Tibial nerve (tissue), 4 donors: ENCODE measurements at regions not wholly inside any gene's neighbourhood (a gene's known extent, or its start where the extent isn't known, plus 50 kb on each side); places are given as distances from the start of the nearest gene placed in this dataset.

Source experiments
- DNase-seq, 2 donors: peaks; one replicate each; pipeline ENCODE4 v3.0.0-alpha.2; 2019; ENCODE audit warnings: low spot score in 2 of 2
- H3K27ac ChIP-seq, 4 donors: fragments of 200-600 bp; sonication (generic) in 3 of 4; one replicate each; pipeline ENCODE4 v1.5.1; 2017 to 2019; ENCODE audit warnings: mild to moderate bottlenecking in 1 of 4
- H3K27me3 ChIP-seq, 2 donors: fragments of 200-600 bp; sonication (generic) in 1 of 2; one replicate each; pipeline versions ENCODE4 v1.5.1 to v1.6.0; 2017 to 2019
- H3K36me3 ChIP-seq, 3 donors: fragments of 200-600 bp; sonication (generic); one replicate each; pipeline ENCODE4 v1.5.1; 2018 to 2019
- H3K4me1 ChIP-seq, 4 donors: fragments of 200-600 bp; sonication (generic) in 3 of 4; one replicate each; pipeline ENCODE4 v1.5.1; 2017 to 2019
- H3K4me3 ChIP-seq, 4 donors: fragments of 200-600 bp; sonication (generic) in 3 of 4; one replicate each; pipeline ENCODE4 v1.5.1; 2017 to 2019; ENCODE audit warnings: mild to moderate bottlenecking in 1 of 4, moderate library complexity in 1 of 4
- H3K9me3 ChIP-seq, 4 donors: fragments of 200-600 bp; sonication (generic) in 3 of 4; one replicate each; pipeline ENCODE4 v1.5.1; 2017 to 2019
- CTCF ChIP-seq, 5 experiments: fragments of 200-600 bp in 3 of 5; fragments of 450-650 bp in 2 of 5; sonication (generic) in 3 of 5; IDR thresholded peaks; one replicate each; pipeline ENCODE4 v1.5.1; 2016 to 2019; ENCODE audit warnings: antibody characterized with exemption in 5 of 5, mild to moderate bottlenecking in 3 of 5, moderate library complexity in 2 of 5
- EP300 ChIP-seq, 2 donors: sonication (generic); formaldehyde crosslinking; IDR thresholded peaks; one replicate each; pipeline ENCODE4 v1.6.1; 2017; ENCODE audit warnings: antibody characterized with exemption in 2 of 2, mild to moderate bottlenecking in 1 of 2
- POLR2A ChIP-seq, 2 donors: fragments of 450-650 bp; IDR thresholded peaks; one replicate each; pipeline ENCODE4 v1.6.1; 2017; ENCODE audit warnings: antibody characterized with exemption in 2 of 2, mild to moderate bottlenecking in 2 of 2, moderate library complexity in 2 of 2
- WGBS, 2 donors: methylation state at CpG; one replicate each; pipeline ENCODE4 v1.1.5; 2018; 5-methylcytosine and 5-hydroxymethylcytosine counted together

GRCh38 chr13:103958691-103959090 is 892.5 kb upstream of the SLC10A2 start:
- H3K9me3 ChIP-seq = no peaks in the 10 kb centered on the region
- H3K4me3 ChIP-seq = no peak overlapping the region
- 53 to 56% methylated on average over 2 of the region's 2 CpGs for WGBS, 2 donors
- no peaks in the 10 kb centered on the region for H3K36me3 ChIP-seq
- H3K27me3 ChIP-seq = no peaks in the 10 kb centered on the region
- DNase-seq = no peak
- H3K27ac ChIP-seq = no peak overlapping the region
- no peak for TF ChIP-seq POLR2A (IDR thresholded peaks at IDR 0.05)
- TF ChIP-seq CTCF (IDR thresholded peaks at IDR 0.05) = no peak
- no peak for TF ChIP-seq EP300 (IDR thresholded peaks at IDR 0.05)
- no peaks in the 10 kb centered on the region for H3K4me1 ChIP-seq

- H3K4me3 ChIP-seq = no peak overlapping the region
- no peak overlapping the region for H3K27ac ChIP-seq
- no peaks in the 10 kb centered on the region for H3K4me1 ChIP-seq
- no peaks in the 10 kb centered on the region for H3K36me3 ChIP-seq
- no peak for TF ChIP-seq POLR2A (IDR thresholded peaks at IDR 0.05)
- no peak for TF ChIP-seq EP300 (IDR thresholded peaks at IDR 0.05)
- TF ChIP-seq CTCF (IDR thresholded peaks at IDR 0.05) = no peak
- no peak for DNase-seq
- no peaks in the 10 kb centered on the region for H3K27me3 ChIP-seq
- no peaks in the 10 kb centered on the region for H3K9me3 ChIP-seq
Observed at GRCh38 chr13:103957939-103958338, 891.7 kb upstream of the SLC10A2 start.

- Histone ChIP-seq H3K36me3 (no peaks in the 10 kb centered on the region), H3K4me1 (no peaks in the 10 kb centered on the region), H3K27ac (no peak overlapping the region), H3K27me3 (no peaks in the 10 kb centered on the region), H3K9me3 (no peaks in the 10 kb centered on the region), H3K4me3 (no peak overlapping the region)
- no peak for DNase-seq
- TF ChIP-seq CTCF (IDR thresholded peaks at IDR 0.05) (no peak), POLR2A (IDR thresholded peaks at IDR 0.05) (no peak), EP300 (IDR thresholded peaks at IDR 0.05) (no peak)
- 82% methylated on average over 6 of the region's 6 CpGs for WGBS, 2 donors
Observed at GRCh38 chr13:103953859-103954258, 887.6 kb upstream of the SLC10A2 start.

- no peak for DNase-seq
- H3K4me3 ChIP-seq = no peak overlapping the region
- H3K27me3 ChIP-seq = no peaks in the 10 kb centered on the region
- H3K4me1 ChIP-seq = no peaks in the 10 kb centered on the region
- 87 to 94% methylated on average over 1 of the region's 1 CpG for WGBS, 2 donors
- TF ChIP-seq EP300 (IDR thresholded peaks at IDR 0.05) (no peak), CTCF (IDR thresholded peaks at IDR 0.05) (no peak), POLR2A (IDR thresholded peaks at IDR 0.05) (no peak)
- no peaks in the 10 kb centered on the region for H3K9me3 ChIP-seq
- no peak overlapping the region for H3K27ac ChIP-seq
- no peaks in the 10 kb centered on the region for H3K36me3 ChIP-seq
Observed at GRCh38 chr13:103952183-103952582, 886.0 kb upstream of the SLC10A2 start.

- Histone ChIP-seq H3K27ac (no peak overlapping the region), H3K9me3 (no peaks in the 10 kb centered on the region), H3K4me1 (peaks cover 0 to 12% (median 0%) of the 10 kb centered on the region in 4 donors), H3K4me3 (no peak overlapping the region), H3K27me3 (no peaks in the 10 kb centered on the region), H3K36me3 (no peaks in the 10 kb centered on the region)
- TF ChIP-seq POLR2A (IDR thresholded peaks at IDR 0.05) (no peak), CTCF (IDR thresholded peaks at IDR 0.05) (no peak), EP300 (IDR thresholded peaks at IDR 0.05) (no peak)
- WGBS, 2 donors = 94% methylated on average over 6 of the region's 6 CpGs
- no peak for DNase-seq
Observed at GRCh38 chr13:103948426-103948825, 882.2 kb upstream of the SLC10A2 start.
